ENCODE measurements at regions not wholly inside any gene's neighbourhood (a gene's known extent, or its start where the extent isn't known, plus 50 kb on each side); places are given as distances from the start of the nearest gene placed in this dataset.

DNA sequence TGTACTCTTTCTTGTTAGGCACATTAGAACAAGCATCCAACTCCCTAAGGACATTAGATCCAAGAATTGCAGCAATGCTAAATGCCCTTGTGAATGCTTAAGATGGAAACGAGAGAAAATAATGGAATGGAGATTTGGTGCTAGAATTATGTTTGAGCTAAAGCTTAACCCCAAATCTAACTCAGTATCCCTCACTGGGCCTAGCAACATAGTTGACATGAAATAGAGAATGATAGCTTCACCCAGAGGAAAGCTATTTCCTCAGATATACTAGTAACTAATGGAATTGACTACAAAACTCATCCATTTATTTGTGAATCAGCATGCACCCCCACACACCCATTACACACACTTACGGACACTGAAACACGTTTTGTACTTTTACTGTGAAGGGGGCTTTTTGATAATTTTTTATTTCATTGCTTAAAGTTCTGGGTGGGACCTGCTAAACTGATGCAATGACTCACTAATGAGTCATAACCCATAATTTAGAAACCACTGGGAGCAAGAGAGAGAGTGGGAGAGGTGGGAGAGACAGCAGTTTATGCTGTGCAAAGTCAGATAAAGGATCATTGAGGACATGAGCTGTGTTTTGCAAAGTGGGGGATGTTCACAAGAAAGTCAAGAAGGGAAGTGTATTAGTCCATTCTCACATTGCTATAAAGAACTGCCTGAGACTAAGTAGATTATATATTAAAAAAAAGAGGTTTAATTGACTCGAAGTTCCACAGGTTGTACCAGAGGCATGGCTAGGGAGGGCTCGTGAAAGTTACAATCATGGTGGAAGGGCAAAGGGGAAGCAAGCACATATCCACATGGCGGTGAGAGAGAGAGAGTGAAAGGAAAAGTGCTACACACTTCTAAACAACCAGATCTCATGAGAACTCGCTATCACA lies 382.7 kb downstream of the SFMBT2 start:
- Mint-ChIP-seq H3K36me3 (ENCODE audit: insufficient read depth in 1 of 3, low read depth in 3 of 3) (peaks cover 0 to 3% (median 0%) of the 10 kb centered on the region in 3 experiments; a peak in 2 of 7 replicates), H3K27me3 (ENCODE audit: low read depth) (peaks cover 3% of the 10 kb centered on the region), H3K9me3 (peaks cover 0 to 3% of the 10 kb centered on the region in 2 experiments; a peak in 2 of 5 replicates), H3K4me1 (peaks cover 0 to 4% of the 10 kb centered on the region in 2 experiments; a peak in 1 of 4 replicates), H3K27ac (no peak overlapping the region), H3K4me3 (no peak overlapping the region)
- Histone ChIP-seq H3K23me2 (ENCODE audit: insufficient read length, low read depth, low read length, poor library complexity, severe bottlenecking) (no peaks in the 10 kb centered on the region), H3K14ac (ENCODE audit: insufficient read depth, low read length) (no peak overlapping the region), H3K4me2 (ENCODE audit: insufficient read depth, insufficient read length, low read length) (no peak overlapping the region), H3K18ac (ENCODE audit: insufficient read length, low read depth, low read length) (no peak overlapping the region), H4K8ac (replicated peaks; ENCODE audit: insufficient read length, low read depth, low read length) (no peak overlapping the region), H2BK15ac (ENCODE audit: low read depth, low read length) (no peak overlapping the region), H3T11ph (ENCODE audit: low read length) (no peak overlapping the region), H4K91ac (ENCODE audit: insufficient read length, low read depth, low read length) (no peak overlapping the region), H2AFZ (ENCODE audit: low read length) (no peak overlapping the region), H2BK120ac (ENCODE audit: low read depth, low read length, poor library complexity, severe bottlenecking) (no peak overlapping the region), H3K27ac (ENCODE audit: insufficient read length, low read depth, low read length) (no peak overlapping the region), H2AK5ac (ENCODE audit: insufficient read length, low read length) (no peak overlapping the region), H2BK5ac (ENCODE audit: insufficient read length, low read length) (no peak overlapping the region), H3K4ac (ENCODE audit: low read depth, low read length) (no peak overlapping the region), H3K9ac (ENCODE audit: extremely low read depth, insufficient read length, low read length) (no peak overlapping the region), H3K4me1 (ENCODE audit: insufficient read depth, low read length) (no peaks in the 10 kb centered on the region), H2BK12ac (ENCODE audit: insufficient read length, low read depth, low read length) (no peak overlapping the region), H3K79me2 (ENCODE audit: insufficient read depth, low read length) (no peaks in the 10 kb centered on the region), H3K79me1 (ENCODE audit: insufficient read depth, low read depth, low read length, poor library complexity, severe bottlenecking) (no peaks in the 10 kb centered on the region), H4K20me1 (ENCODE audit: control insufficient read depth, insufficient read depth, insufficient read length) (no peaks in the 10 kb centered on the region), H2BK20ac (ENCODE audit: low read depth, low read length, poor library complexity, severe bottlenecking) (no peak overlapping the region), H3K9me3 (ENCODE audit: control insufficient read depth, low read depth, low read length) (no peaks in the 10 kb centered on the region), H3K56ac (ENCODE audit: insufficient read length, low read depth, low read length) (no peak overlapping the region), H4K5ac (ENCODE audit: insufficient read length, low read depth, low read length) (no peak overlapping the region), H3K27me3 (ENCODE audit: insufficient read depth, low read length) (no peaks in the 10 kb centered on the region), H3K23ac (ENCODE audit: insufficient read length, low read depth, low read length) (no peak overlapping the region)
- WGBS (ENCODE audit: extremely low coverage, insufficient read length, low lambda C conversion rate): no CpG with 5 or more reads among the region's 7 CpGs
- no peak for TF ChIP-seq CTCF (conservative IDR thresholded peaks at IDR 0.05)
- DNase-seq: no peak

All from H9 (cell line).